Stromal cell of bone marrow (primary cell): ENCODE measurements at regions not wholly inside any gene's neighbourhood (a gene's known extent, or its start where the extent isn't known, plus 50 kb on each side); places are given as distances from the start of the nearest gene placed in this dataset.
A peak's percentile ranks its signal among the peaks of the same experiment; 100 is the strongest.
"Not testable (repeated sequence)": the region's sequence is repeated elsewhere in the genome, so short reads cannot be mapped to it uniquely, and the experiment has no call there.

Experiments
- DNase-seq: peaks from one replicate; pipeline ENCODE4 v3.0.0-alpha.2; 2012; ENCODE audit warnings: low read depth

GRCh38 chr4:111274060-111274459 is 651.2 kb upstream of the PITX2 start:
- DNase-seq: no peak

- DNase-seq: no peak
Observed at GRCh38 chr4:111274486-111274885, 651.6 kb upstream of the PITX2 start.

GRCh38 chr4:111281219-111281618 is 658.3 kb upstream of the PITX2 start:
- DNase-seq: no peak

GRCh38 chr4:111282035-111282434 is 659.2 kb upstream of the PITX2 start:
- DNase-seq: no peak

- DNase-seq: peak; percentile 28
Observed at GRCh38 chr4:111283066-111283677, 660.3 kb upstream of the PITX2 start.

GRCh38 chr4:111296466-111296865 is 673.6 kb upstream of the PITX2 start:
- no peak for DNase-seq

- DNase-seq: no peak
Observed at GRCh38 chr4:111303806-111304205, 680.9 kb upstream of the PITX2 start.

- peak; percentile 40 for DNase-seq
Observed at GRCh38 chr4:111323496-111323895, 700.6 kb upstream of the PITX2 start.

- DNase-seq: no peak
Observed at GRCh38 chr4:111323916-111324315, 701.0 kb upstream of the PITX2 start.

- DNase-seq: no peak
Observed at GRCh38 chr4:111326450-111326849, 703.6 kb upstream of the PITX2 start.

- DNase-seq: peak; percentile 23
Observed at GRCh38 chr4:111330786-111331185, 707.9 kb upstream of the PITX2 start.

- DNase-seq: no peak
Observed at GRCh38 chr4:111334361-111334760, 711.5 kb upstream of the PITX2 start.

- DNase-seq: not testable (repeated sequence)
Observed at GRCh38 chr4:111337186-111337876, 714.5 kb upstream of the PITX2 start.

- DNase-seq: no peak
Observed at GRCh38 chr4:111359602-111360001, 736.7 kb upstream of the PITX2 start.

GRCh38 chr4:111360906-111361305 is 738.0 kb upstream of the PITX2 start:
- DNase-seq: no peak

- peak; percentile 99 for DNase-seq
Observed at GRCh38 chr4:111362941-111363361, 740.1 kb upstream of the PITX2 start.

- not testable (repeated sequence) for DNase-seq
Observed at GRCh38 chr4:111377880-111378279, 755.0 kb upstream of the PITX2 start.

GRCh38 chr4:111388561-111388960 is 756.7 kb upstream of the FAM241A start:
- no peak for DNase-seq

- DNase-seq: no peak
Observed at GRCh38 chr4:111391829-111392228, 753.4 kb upstream of the FAM241A start.

GRCh38 chr4:111393781-111394180 is 751.5 kb upstream of the FAM241A start:
- no peak for DNase-seq

- peak; percentile 52 for DNase-seq
Observed at GRCh38 chr4:111398906-111399330, 746.3 kb upstream of the FAM241A start.

GRCh38 chr4:111399623-111400022 is 745.6 kb upstream of the FAM241A start:
- DNase-seq: peak; percentile 20

- peak; percentile 74 for DNase-seq
Observed at GRCh38 chr4:111400741-111401140, 744.5 kb upstream of the FAM241A start.

GRCh38 chr4:111404673-111405072 is 740.6 kb upstream of the FAM241A start:
- DNase-seq: no peak
